ENCODE measurements at regions not wholly inside any gene's neighbourhood (a gene's known extent, or its start where the extent isn't known, plus 50 kb on each side); places are given as distances from the start of the nearest gene placed in this dataset.

- TF ChIP-seq, protein P1, sequence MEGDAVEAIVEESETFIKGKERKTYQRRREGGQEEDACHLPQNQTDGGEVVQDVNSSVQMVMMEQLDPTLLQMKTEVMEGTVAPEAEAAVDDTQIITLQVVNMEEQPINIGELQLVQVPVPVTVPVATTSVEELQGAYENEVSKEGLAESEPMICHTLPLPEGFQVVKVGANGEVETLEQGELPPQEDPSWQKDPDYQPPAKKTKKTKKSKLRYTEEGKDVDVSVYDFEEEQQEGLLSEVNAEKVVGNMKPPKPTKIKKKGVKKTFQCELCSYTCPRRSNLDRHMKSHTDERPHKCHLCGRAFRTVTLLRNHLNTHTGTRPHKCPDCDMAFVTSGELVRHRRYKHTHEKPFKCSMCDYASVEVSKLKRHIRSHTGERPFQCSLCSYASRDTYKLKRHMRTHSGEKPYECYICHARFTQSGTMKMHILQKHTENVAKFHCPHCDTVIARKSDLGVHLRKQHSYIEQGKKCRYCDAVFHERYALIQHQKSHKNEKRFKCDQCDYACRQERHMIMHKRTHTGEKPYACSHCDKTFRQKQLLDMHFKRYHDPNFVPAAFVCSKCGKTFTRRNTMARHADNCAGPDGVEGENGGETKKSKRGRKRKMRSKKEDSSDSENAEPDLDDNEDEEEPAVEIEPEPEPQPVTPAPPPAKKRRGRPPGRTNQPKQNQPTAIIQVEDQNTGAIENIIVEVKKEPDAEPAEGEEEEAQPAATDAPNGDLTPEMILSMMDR (conservative IDR thresholded peaks at IDR 0.05; ENCODE audit: low read depth in 2 of 2): no peak
- TF ChIP-seq ZNF331 (CRISPR knock-in tag; IDR thresholded peaks at IDR 0.05; ENCODE audit: low read depth): no peak
Observed at GRCh38 chr10:107383357-107383756, 218.9 kb upstream of the SORCS1 start (continued).

- H3K9me3 Mint-ChIP-seq: no peaks in the 10 kb centered on the region
- TF ChIP-seq, protein P1 (conservative IDR thresholded peaks at IDR 0.05; ENCODE audit: low read depth in 2 of 2): no peak
- no peak for TF ChIP-seq CREB1 (CRISPR knock-in tag; IDR thresholded peaks at IDR 0.05; ENCODE audit: low read depth)
- no peak for TF ChIP-seq POLR2AphosphoS5 (IDR thresholded peaks at IDR 0.05; ENCODE audit: low read depth)
- no peak for TF ChIP-seq EZH2phosphoT487 (IDR thresholded peaks at IDR 0.05; ENCODE audit: unreplicated experiment)
- TF ChIP-seq EZH2 (IDR thresholded peaks at IDR 0.05; ENCODE audit: low read depth, unreplicated experiment): no peak
- no peaks in the 10 kb centered on the region for H3K27me3 ChIP-seq (ENCODE audit: insufficient read depth)
- no peak overlapping the region for H3K27ac ChIP-seq (ENCODE audit: low read depth)
- no peak overlapping the region for H2AFZ ChIP-seq
- H3K36me3 Mint-ChIP-seq (ENCODE audit: low read depth): no peaks in the 10 kb centered on the region
- no peaks in the 10 kb centered on the region for H3K79me2 ChIP-seq (replicated peaks; ENCODE audit: insufficient read depth)
- no peaks in the 10 kb centered on the region for H3K4me1 ChIP-seq (ENCODE audit: insufficient read depth)
- ATAC-seq: no peak
- no peak overlapping the region for H3K4me3 ChIP-seq
- H4K20me1 ChIP-seq (replicated peaks; ENCODE audit: insufficient read depth): no peaks in the 10 kb centered on the region
- no peak for DNase-seq (ENCODE audit: low spot score)
- H3K36me3 ChIP-seq (ENCODE audit: insufficient read depth): no peaks in the 10 kb centered on the region
- no peaks in the 10 kb centered on the region for H3F3A ChIP-seq (replicated peaks; ENCODE audit: low read depth)
- H3K9me2 ChIP-seq (ENCODE audit: insufficient read depth): peaks cover 17% of the 10 kb centered on the region; the same call in 1 of the 2 replicates
- no peak overlapping the region for H3K4me2 ChIP-seq
- no peak overlapping the region for H3K27ac Mint-ChIP-seq
- no peaks in the 10 kb centered on the region for H3K27me3 Mint-ChIP-seq (ENCODE audit: insufficient read depth, low read depth, poor library complexity)
- peaks cover 7% of the 10 kb centered on the region; the same call in 1 of the 3 replicates for H3K4me1 Mint-ChIP-seq
- no peak overlapping the region for H3K4me3 Mint-ChIP-seq
Observed at GRCh38 chr10:107379601-107380000, 215.1 kb upstream of the SORCS1 start.

GRCh38 chr10:107371801-107372200 lies 207.3 kb upstream of the SORCS1 start:
- H3K27me3 ChIP-seq (ENCODE audit: insufficient read depth): no peaks in the 10 kb centered on the region
- H3K27me3 Mint-ChIP-seq (ENCODE audit: insufficient read depth, low read depth, poor library complexity): no peaks in the 10 kb centered on the region
- H3K9me2 ChIP-seq (ENCODE audit: insufficient read depth): no peaks in the 10 kb centered on the region
- H3K27ac ChIP-seq (ENCODE audit: low read depth): no peak overlapping the region
- no peak for DNase-seq (ENCODE audit: low spot score)
- no peaks in the 10 kb centered on the region for H3F3A ChIP-seq (replicated peaks; ENCODE audit: low read depth)
- no peak overlapping the region for H3K27ac Mint-ChIP-seq
- H4K20me1 ChIP-seq (replicated peaks; ENCODE audit: insufficient read depth): no peaks in the 10 kb centered on the region
- no peaks in the 10 kb centered on the region for H3K4me1 ChIP-seq (ENCODE audit: insufficient read depth)
- ATAC-seq: no peak
- H3K4me3 ChIP-seq: no peak overlapping the region
- H3K4me1 Mint-ChIP-seq: no peaks in the 10 kb centered on the region
- H3K9me3 Mint-ChIP-seq: no peaks in the 10 kb centered on the region
- H3K36me3 Mint-ChIP-seq (ENCODE audit: low read depth): no peaks in the 10 kb centered on the region
- H3K79me2 ChIP-seq (replicated peaks; ENCODE audit: insufficient read depth): no peaks in the 10 kb centered on the region
- 0 out of 2 replicates have a peak overlapping the region, but pooled peaks have one; percentile 38 for H2AFZ ChIP-seq
- no peak overlapping the region for H3K4me2 ChIP-seq
- no peaks in the 10 kb centered on the region for H3K36me3 ChIP-seq (ENCODE audit: insufficient read depth)
- no peak overlapping the region for H3K4me3 Mint-ChIP-seq
- TF ChIP-seq ZNF462 (CRISPR knock-in tag; IDR thresholded peaks at IDR 0.05) (no peak), EZH2phosphoT487 (IDR thresholded peaks at IDR 0.05; ENCODE audit: unreplicated experiment) (no peak)
- TF ChIP-seq, protein P1 (conservative IDR thresholded peaks at IDR 0.05; ENCODE audit: low read depth in 2 of 2): no peak

Data from GM23338 (cell line).